Stomach (tissue), 4 donors: ENCODE measurements at regions not wholly inside any gene's neighbourhood (a gene's known extent, or its start where the extent isn't known, plus 50 kb on each side); places are given as distances from the start of the nearest gene placed in this dataset.

Experiments
- POLR2AphosphoS5 ChIP-seq, 3 donors: sonication (generic); formaldehyde crosslinking; IDR thresholded peaks; one replicate each; pipeline ENCODE4 v1.6.1; 2016; ENCODE audit warnings: antibody characterized with exemption in 3 of 3
- TF ChIP-seq, protein P1 (sequence below), 7 experiments: fragments of 450-650 bp in 4 of 7; fragments of 200-600 bp in 3 of 7; sonication (generic) in 3 of 7; IDR thresholded peaks; one replicate each; pipeline ENCODE4 v1.5.1; 2016 to 2019; ENCODE audit warnings: antibody characterized with exemption in 7 of 7, control low read depth in 2 of 7, mild to moderate bottlenecking in 1 of 7

DNA sequence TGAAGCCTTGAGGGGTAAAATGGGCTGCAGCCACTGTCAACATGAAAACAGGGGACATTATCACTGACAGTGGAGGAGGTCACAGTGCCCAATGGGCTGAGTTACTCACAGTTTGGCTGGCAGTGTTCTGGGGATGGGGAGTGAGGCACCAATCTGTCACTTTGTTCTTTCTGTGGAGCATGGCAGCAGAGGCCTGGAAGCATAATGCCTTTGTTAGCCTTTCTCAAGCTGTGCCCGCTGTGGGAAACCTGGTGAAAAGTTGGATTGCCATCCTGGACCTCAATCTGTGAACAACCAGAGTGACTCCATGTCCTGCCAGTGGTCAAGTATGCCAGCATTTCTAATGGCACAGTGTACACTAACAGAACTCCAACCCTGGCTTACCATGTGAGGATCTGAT, 143.6 kb downstream of the OR2B2 start:
- TF ChIP-seq, protein P1, sequence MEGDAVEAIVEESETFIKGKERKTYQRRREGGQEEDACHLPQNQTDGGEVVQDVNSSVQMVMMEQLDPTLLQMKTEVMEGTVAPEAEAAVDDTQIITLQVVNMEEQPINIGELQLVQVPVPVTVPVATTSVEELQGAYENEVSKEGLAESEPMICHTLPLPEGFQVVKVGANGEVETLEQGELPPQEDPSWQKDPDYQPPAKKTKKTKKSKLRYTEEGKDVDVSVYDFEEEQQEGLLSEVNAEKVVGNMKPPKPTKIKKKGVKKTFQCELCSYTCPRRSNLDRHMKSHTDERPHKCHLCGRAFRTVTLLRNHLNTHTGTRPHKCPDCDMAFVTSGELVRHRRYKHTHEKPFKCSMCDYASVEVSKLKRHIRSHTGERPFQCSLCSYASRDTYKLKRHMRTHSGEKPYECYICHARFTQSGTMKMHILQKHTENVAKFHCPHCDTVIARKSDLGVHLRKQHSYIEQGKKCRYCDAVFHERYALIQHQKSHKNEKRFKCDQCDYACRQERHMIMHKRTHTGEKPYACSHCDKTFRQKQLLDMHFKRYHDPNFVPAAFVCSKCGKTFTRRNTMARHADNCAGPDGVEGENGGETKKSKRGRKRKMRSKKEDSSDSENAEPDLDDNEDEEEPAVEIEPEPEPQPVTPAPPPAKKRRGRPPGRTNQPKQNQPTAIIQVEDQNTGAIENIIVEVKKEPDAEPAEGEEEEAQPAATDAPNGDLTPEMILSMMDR (IDR thresholded peaks at IDR 0.05): no peak
- no peak for TF ChIP-seq POLR2AphosphoS5 (IDR thresholded peaks at IDR 0.05)
